DND-41 (cell line): ENCODE measurements at regions not wholly inside any gene's neighbourhood (a gene's known extent, or its start where the extent isn't known, plus 50 kb on each side); places are given as distances from the start of the nearest gene placed in this dataset.

ENCODE experiments used
- CTCF ChIP-seq: IDR thresholded peaks from 2 replicates; pipeline ENCODE4 v1.5.1; 2012; ENCODE audit warnings: borderline replicate concordance, low read length, moderate library complexity, mild to moderate bottlenecking; ENCODE audit not compliant: poor library complexity, severe bottlenecking; ENCODE audit errors: extremely low read depth
- EZH2 ChIP-seq: IDR thresholded peaks from 3 replicates; pipeline ENCODE4 v1.6.1; 2012; ENCODE audit warnings: borderline replicate concordance, low read depth, mild to moderate bottlenecking, moderate library complexity, low read length, inconsistent platforms; ENCODE audit not compliant: severe bottlenecking

GRCh38 chr3:27559835-27560234 lies 75.7 kb upstream of the SLC4A7 start:
- TF ChIP-seq CTCF: no peak
- TF ChIP-seq EZH2: no peak
